ENCODE measurements at regions not wholly inside any gene's neighbourhood (a gene's known extent, or its start where the extent isn't known, plus 50 kb on each side); places are given as distances from the start of the nearest gene placed in this dataset.
"Not testable (repeated sequence)": the region's sequence is repeated elsewhere in the genome, so short reads cannot be mapped to it uniquely, and the experiment has no call there.

DNA sequence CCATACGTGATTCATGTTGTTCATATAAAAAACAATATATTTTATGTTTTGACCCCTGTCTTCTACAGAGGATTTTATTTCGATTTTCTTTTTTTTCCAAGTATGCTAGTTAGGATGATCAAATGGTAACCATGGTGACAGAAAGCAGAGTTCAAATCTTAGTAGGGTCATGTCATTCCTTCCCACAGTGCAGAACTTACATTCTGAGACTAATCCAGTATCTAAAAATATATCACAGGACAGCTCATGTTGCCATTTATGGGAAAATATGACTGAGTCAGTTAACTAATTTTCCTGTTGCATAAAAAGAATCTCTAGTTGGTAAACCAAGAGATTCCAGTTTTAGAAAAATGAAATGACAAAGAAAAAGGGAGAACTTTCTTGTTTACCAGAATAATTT lies 209.5 kb downstream of the PARM1 start:
- Histone ChIP-seq H3K36me3 (ENCODE audit: control insufficient read depth in 2 of 3, insufficient read depth in 3 of 3, low read length in 3 of 3) (no peaks in the 10 kb centered on the region), H3K4me1 (ENCODE audit: control insufficient read depth in 2 of 3, insufficient read depth in 2 of 3, low read depth in 1 of 3, low read length in 3 of 3) (no peaks in the 10 kb centered on the region), H3K27ac (ENCODE audit: low read depth in 2 of 2, low read length in 2 of 2) (no peak overlapping the region), H3K27me3 (ENCODE audit: control insufficient read depth, insufficient read depth, low read length) (no peaks in the 10 kb centered on the region), H3K4me3 (ENCODE audit: low read length in 3 of 3) (no peak overlapping the region), H3K9ac (ENCODE audit: low read length in 3 of 3) (no peak overlapping the region), H3K9me3 (ENCODE audit: control insufficient read depth in 2 of 3, insufficient read depth in 1 of 3, low read length in 3 of 3) (no peaks in the 10 kb centered on the region)
- DNase-seq (no peak), FAIRE-seq (peak; percentile 50)
- intact Hi-C loops (cut with DNase I): no loop called here
- TF ChIP-seq, protein P1, sequence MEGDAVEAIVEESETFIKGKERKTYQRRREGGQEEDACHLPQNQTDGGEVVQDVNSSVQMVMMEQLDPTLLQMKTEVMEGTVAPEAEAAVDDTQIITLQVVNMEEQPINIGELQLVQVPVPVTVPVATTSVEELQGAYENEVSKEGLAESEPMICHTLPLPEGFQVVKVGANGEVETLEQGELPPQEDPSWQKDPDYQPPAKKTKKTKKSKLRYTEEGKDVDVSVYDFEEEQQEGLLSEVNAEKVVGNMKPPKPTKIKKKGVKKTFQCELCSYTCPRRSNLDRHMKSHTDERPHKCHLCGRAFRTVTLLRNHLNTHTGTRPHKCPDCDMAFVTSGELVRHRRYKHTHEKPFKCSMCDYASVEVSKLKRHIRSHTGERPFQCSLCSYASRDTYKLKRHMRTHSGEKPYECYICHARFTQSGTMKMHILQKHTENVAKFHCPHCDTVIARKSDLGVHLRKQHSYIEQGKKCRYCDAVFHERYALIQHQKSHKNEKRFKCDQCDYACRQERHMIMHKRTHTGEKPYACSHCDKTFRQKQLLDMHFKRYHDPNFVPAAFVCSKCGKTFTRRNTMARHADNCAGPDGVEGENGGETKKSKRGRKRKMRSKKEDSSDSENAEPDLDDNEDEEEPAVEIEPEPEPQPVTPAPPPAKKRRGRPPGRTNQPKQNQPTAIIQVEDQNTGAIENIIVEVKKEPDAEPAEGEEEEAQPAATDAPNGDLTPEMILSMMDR (IDR thresholded peaks at IDR 0.05; ENCODE audit: borderline replicate concordance, extremely low read depth, insufficient read depth): no peak

DNA sequence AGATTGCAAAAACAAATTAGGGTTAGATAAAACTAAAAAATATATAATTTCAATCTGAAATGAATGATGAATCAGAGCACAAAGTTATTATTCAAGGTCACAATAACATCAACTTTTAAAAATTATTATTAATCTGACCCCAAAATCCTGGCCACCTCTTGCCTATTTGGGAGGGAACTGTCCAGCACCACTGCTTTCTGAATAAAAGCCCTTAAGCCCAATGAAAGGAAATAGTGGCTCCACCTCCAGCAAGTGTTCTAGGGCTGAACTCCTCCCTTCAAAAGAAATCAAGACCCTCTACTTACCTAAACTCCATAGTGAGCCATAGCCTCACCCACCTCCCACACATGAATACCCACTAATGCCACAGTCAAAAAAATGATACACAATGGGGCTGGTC lies 208.2 kb downstream of the PARM1 start:
- intact Hi-C loops (cut with DNase I): no loop called here
- H3K27me3 ChIP-seq (ENCODE audit: control insufficient read depth, insufficient read depth, low read length): no peaks in the 10 kb centered on the region
- FAIRE-seq (no peak), DNase-seq (no peak)
- TF ChIP-seq, protein P1 (IDR thresholded peaks at IDR 0.05; ENCODE audit: borderline replicate concordance, extremely low read depth, insufficient read depth): no peak
- H3K27ac ChIP-seq (ENCODE audit: low read depth in 2 of 2, low read length in 2 of 2): no peak overlapping the region
- no peak overlapping the region for H3K9ac ChIP-seq (ENCODE audit: low read length in 3 of 3)
- no peaks in the 10 kb centered on the region for H3K9me3 ChIP-seq (ENCODE audit: control insufficient read depth in 2 of 3, insufficient read depth in 1 of 3, low read length in 3 of 3)
- no peak overlapping the region for H3K4me3 ChIP-seq (ENCODE audit: low read length in 3 of 3)
- H3K4me1 ChIP-seq (ENCODE audit: control insufficient read depth in 2 of 3, insufficient read depth in 2 of 3, low read depth in 1 of 3, low read length in 3 of 3): no peaks in the 10 kb centered on the region
- no peaks in the 10 kb centered on the region for H3K36me3 ChIP-seq (ENCODE audit: control insufficient read depth in 2 of 3, insufficient read depth in 3 of 3, low read length in 3 of 3)

DNA sequence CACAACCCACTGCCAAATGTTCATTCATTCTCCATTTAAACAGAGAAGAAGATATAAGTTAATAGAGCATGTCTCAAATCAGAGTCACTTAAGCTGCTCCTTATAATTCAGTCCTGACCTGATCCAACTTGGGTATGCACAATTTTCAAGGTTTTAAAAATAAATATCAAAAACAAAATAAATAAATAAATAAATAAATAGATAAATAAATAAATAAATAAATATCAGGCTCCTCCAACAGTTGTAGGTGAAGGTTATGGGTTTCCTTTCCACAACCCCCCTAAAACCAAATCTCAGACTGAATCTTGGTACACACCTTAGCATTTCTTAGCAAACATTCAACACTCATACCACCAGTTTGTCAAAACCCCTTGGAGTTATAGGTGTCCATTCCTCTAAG lies 204.4 kb downstream of the PARM1 start:
- TF ChIP-seq, protein P1 (IDR thresholded peaks at IDR 0.05; ENCODE audit: borderline replicate concordance, extremely low read depth, insufficient read depth): no peak
- Histone ChIP-seq H3K36me3 (ENCODE audit: control insufficient read depth in 2 of 3, insufficient read depth in 3 of 3, low read length in 3 of 3) (no peaks in the 10 kb centered on the region), H3K27me3 (ENCODE audit: control insufficient read depth, insufficient read depth, low read length) (no peaks in the 10 kb centered on the region), H3K27ac (ENCODE audit: low read depth in 2 of 2, low read length in 2 of 2) (no peak overlapping the region), H3K9me3 (ENCODE audit: control insufficient read depth in 2 of 3, insufficient read depth in 1 of 3, low read length in 3 of 3) (no peaks in the 10 kb centered on the region), H3K4me3 (ENCODE audit: low read length in 3 of 3) (no peak overlapping the region), H3K4me1 (ENCODE audit: control insufficient read depth in 2 of 3, insufficient read depth in 2 of 3, low read depth in 1 of 3, low read length in 3 of 3) (no peaks in the 10 kb centered on the region), H3K9ac (ENCODE audit: low read length in 3 of 3) (no peak overlapping the region)
- DNase-seq (no peak), FAIRE-seq (no peak)
- intact Hi-C loops (cut with DNase I): no loop called here

DNA sequence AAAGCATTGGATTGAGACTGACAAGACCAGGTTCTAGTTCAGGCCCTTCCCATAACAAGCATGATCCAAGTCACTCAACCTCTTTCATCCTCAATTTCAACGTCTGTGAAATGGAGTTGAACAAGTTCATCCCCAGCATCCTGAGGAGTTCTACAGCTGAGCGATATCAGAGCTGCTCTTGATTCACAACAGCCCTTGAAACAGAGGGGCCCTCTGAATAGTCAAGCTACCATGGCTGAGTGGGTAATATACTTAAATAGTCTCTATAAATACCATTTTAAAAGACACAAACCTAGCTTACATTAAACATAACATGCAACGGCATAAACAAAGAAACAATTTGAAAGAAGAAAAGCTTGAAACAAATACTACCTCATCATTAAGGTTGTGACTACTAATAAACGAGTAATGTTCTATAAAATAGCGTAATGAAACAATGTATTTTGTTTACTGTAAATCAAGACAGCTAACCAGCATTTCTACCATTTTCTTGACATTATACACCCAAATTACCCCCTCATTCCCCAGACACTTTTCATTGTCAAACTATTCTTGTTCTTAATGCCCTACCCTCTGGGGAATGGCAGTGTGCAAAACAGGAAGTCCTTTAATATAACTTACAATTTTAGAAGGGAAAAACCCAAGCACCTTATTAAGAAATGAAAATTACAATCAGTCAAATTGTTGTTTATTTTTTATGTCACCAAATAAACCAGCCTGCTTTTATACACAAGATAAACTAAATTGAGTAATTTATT lies 202.3 kb downstream of the PARM1 start:
- Histone ChIP-seq H3K9me3 (ENCODE audit: control insufficient read depth in 2 of 3, insufficient read depth in 1 of 3, low read length in 3 of 3) (no peaks in the 10 kb centered on the region), H3K4me3 (ENCODE audit: low read length in 3 of 3) (no peak overlapping the region), H3K4me1 (ENCODE audit: control insufficient read depth in 2 of 3, insufficient read depth in 2 of 3, low read depth in 1 of 3, low read length in 3 of 3) (no peaks in the 10 kb centered on the region), H3K9ac (ENCODE audit: low read length in 3 of 3) (no peak overlapping the region), H3K27me3 (ENCODE audit: control insufficient read depth, insufficient read depth, low read length) (no peaks in the 10 kb centered on the region), H3K36me3 (ENCODE audit: control insufficient read depth in 2 of 3, insufficient read depth in 3 of 3, low read length in 3 of 3) (no peaks in the 10 kb centered on the region), H3K27ac (ENCODE audit: low read depth in 2 of 2, low read length in 2 of 2) (no peak overlapping the region)
- FAIRE-seq (no peak), DNase-seq (no peak)
- TF ChIP-seq, protein P1 (IDR thresholded peaks at IDR 0.05; ENCODE audit: borderline replicate concordance, extremely low read depth, insufficient read depth): no peak
- intact Hi-C loops (cut with DNase I): no loop called here

DNA sequence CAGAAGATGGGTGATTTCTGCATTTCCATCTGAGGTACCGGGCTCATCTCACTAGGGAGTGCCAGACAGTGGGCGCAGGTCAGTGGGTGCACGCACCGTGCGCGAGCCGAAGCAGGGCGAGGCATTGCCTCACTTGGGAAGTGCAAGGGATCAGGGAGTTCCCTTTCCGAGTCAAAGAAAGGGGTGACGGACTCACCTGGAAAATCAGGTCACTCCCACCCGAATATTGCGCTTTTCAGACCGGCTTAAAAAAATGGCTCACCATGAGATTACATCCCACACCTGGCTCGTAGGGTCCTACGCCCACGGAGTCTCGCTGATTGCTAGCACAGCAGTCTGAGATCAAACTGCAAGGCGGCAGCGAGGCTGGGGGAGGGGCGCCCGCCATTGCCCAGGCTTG lies 194.0 kb downstream of the PARM1 start:
- DNase-seq; H3K4me1 ChIP-seq (ENCODE audit: control insufficient read depth in 2 of 3, insufficient read depth in 2 of 3, low read depth in 1 of 3, low read length in 3 of 3); intact Hi-C loops (cut with DNase I); H3K36me3 ChIP-seq (ENCODE audit: control insufficient read depth in 2 of 3, insufficient read depth in 3 of 3, low read length in 3 of 3); H3K27ac ChIP-seq (ENCODE audit: low read depth in 2 of 2, low read length in 2 of 2); H3K4me3 ChIP-seq (ENCODE audit: low read length in 3 of 3); FAIRE-seq; H3K9me3 ChIP-seq (ENCODE audit: control insufficient read depth in 2 of 3, insufficient read depth in 1 of 3, low read length in 3 of 3); H3K27me3 ChIP-seq (ENCODE audit: control insufficient read depth, insufficient read depth, low read length); H3K9ac ChIP-seq (ENCODE audit: low read length in 3 of 3): not testable (repeated sequence)
